Mesenchymal stem cell (in vitro differentiated cells and primary cell): ENCODE measurements at regions not wholly inside any gene's neighbourhood (a gene's known extent, or its start where the extent isn't known, plus 50 kb on each side); places are given as distances from the start of the nearest gene placed in this dataset.

Experiments
- DNase-seq: peaks from one replicate; pipeline ENCODE4 v3.0.0-alpha.2; 2013
- H2AFZ ChIP-seq: one replicate; pipeline ENCODE4 v1.6.1; 2013; ENCODE audit warnings: low read depth, mild to moderate bottlenecking, control low read depth, inconsistent platforms, low read length, moderate library complexity
- H2AK5ac ChIP-seq: 2 replicates; pipeline ENCODE4 v1.6.1; 2013; ENCODE audit warnings: low read length, moderate library complexity, mild to moderate bottlenecking, inconsistent platforms; ENCODE audit not compliant: severe bottlenecking
- H2BK120ac ChIP-seq: one replicate; pipeline ENCODE4 v1.6.1; 2013; ENCODE audit warnings: low read depth, mild to moderate bottlenecking, inconsistent platforms, low read length, moderate library complexity
- H2BK12ac ChIP-seq, 2 experiments: one replicate each; pipeline ENCODE4 v1.6.1; 2013; ENCODE audit warnings: inconsistent platforms in 2 of 2, low read length in 2 of 2, mild to moderate bottlenecking in 2 of 2, moderate library complexity in 2 of 2, control low read depth in 1 of 2
- H2BK15ac ChIP-seq: one replicate; pipeline ENCODE4 v1.6.1; 2013; ENCODE audit warnings: mild to moderate bottlenecking, low read depth, inconsistent platforms; ENCODE audit not compliant: poor library complexity, severe bottlenecking
- H2BK5ac ChIP-seq: 2 replicates; pipeline ENCODE4 v1.6.1; 2013; ENCODE audit warnings: low read depth, mild to moderate bottlenecking, low read length, control low read depth, inconsistent platforms; ENCODE audit not compliant: poor library complexity, severe bottlenecking
- H3K14ac ChIP-seq, 2 experiments: one replicate each; pipeline ENCODE4 v1.6.1; 2013; ENCODE audit warnings: inconsistent platforms in 2 of 2, low read length in 2 of 2, control low read depth in 1 of 2, mild to moderate bottlenecking in 1 of 2, moderate library complexity in 1 of 2
- H3K18ac ChIP-seq, 2 experiments: one replicate each; pipeline ENCODE4 v1.6.1; 2013; ENCODE audit warnings: inconsistent platforms in 2 of 2, low read length in 2 of 2, control low read depth in 1 of 2, low read depth in 1 of 2, mild to moderate bottlenecking in 1 of 2
- H3K23ac ChIP-seq, 2 experiments: one replicate each; pipeline ENCODE4 v1.6.1; 2013; ENCODE audit warnings: inconsistent platforms in 2 of 2, low read length in 2 of 2, mild to moderate bottlenecking in 2 of 2, moderate library complexity in 2 of 2, control low read depth in 1 of 2
- H3K27ac ChIP-seq: 2 replicates; pipeline ENCODE4 v1.5.1; 2013; ENCODE audit warnings: mild to moderate bottlenecking, moderate library complexity, low read length, control low read depth, inconsistent platforms; ENCODE audit not compliant: poor library complexity, severe bottlenecking
- H3K27me3 ChIP-seq, 2 experiments: 2 replicates each; pipeline versions ENCODE4 v1.6.1 to v1.7.0; 2013; ENCODE audit warnings: low read length in 2 of 2, mild to moderate bottlenecking in 2 of 2, moderate library complexity in 2 of 2, control low read depth in 1 of 2, inconsistent platforms in 1 of 2; ENCODE audit not compliant: control insufficient read depth in 1 of 2, insufficient read depth in 1 of 2
- H3K36me3 ChIP-seq, 2 experiments: 2 replicates each; pipeline versions ENCODE4 v1.6.1 to v1.7.0; 2013; ENCODE audit warnings: low read length in 2 of 2, control low read depth in 1 of 2, inconsistent platforms in 1 of 2, low read depth in 1 of 2, mild to moderate bottlenecking in 1 of 2; ENCODE audit not compliant: insufficient read depth in 2 of 2, control insufficient read depth in 1 of 2
- H3K4ac ChIP-seq, 2 experiments: one replicate each; pipeline ENCODE4 v1.6.1; 2013; ENCODE audit warnings: inconsistent platforms in 2 of 2, low read length in 2 of 2, mild to moderate bottlenecking in 2 of 2, moderate library complexity in 2 of 2, control low read depth in 1 of 2, low read depth in 1 of 2
- H3K4me1 ChIP-seq: 2 replicates; pipeline ENCODE4 v1.6.1; 2013; ENCODE audit warnings: low read depth, low read length, control low read depth; ENCODE audit not compliant: control insufficient read depth, insufficient read depth
- H3K4me2 ChIP-seq: 2 replicates; pipeline ENCODE4 v1.6.1; 2013; ENCODE audit warnings: low read length, mild to moderate bottlenecking, inconsistent platforms; ENCODE audit not compliant: poor library complexity, severe bottlenecking
- H3K4me3 ChIP-seq, 2 experiments: 2 replicates each; pipeline versions ENCODE4 v1.5.1 to v1.7.0; 2013; ENCODE audit warnings: low read length in 2 of 2, mild to moderate bottlenecking in 2 of 2, control low read depth in 1 of 2, low read depth in 1 of 2; ENCODE audit not compliant: insufficient read depth in 1 of 2
- H3K79me1 ChIP-seq: replicated peaks from 2 replicates; pipeline ENCODE4 v1.6.1; 2013; ENCODE audit warnings: mild to moderate bottlenecking, control low read depth, low read length, inconsistent platforms; ENCODE audit not compliant: poor library complexity, severe bottlenecking
- H3K9ac ChIP-seq: 2 replicates; pipeline ENCODE4 v1.7.0; 2013; ENCODE audit warnings: mild to moderate bottlenecking, low read length, moderate library complexity
- H3K9me3 ChIP-seq: 2 replicates; pipeline ENCODE4 v1.7.0; 2013; ENCODE audit warnings: mild to moderate bottlenecking, low read length; ENCODE audit not compliant: control insufficient read depth
- H4K8ac ChIP-seq: one replicate; pipeline ENCODE4 v1.6.1; 2013; ENCODE audit warnings: inconsistent platforms, mild to moderate bottlenecking, low read length, moderate library complexity
- H4K91ac ChIP-seq: one replicate; pipeline ENCODE4 v1.6.1; 2013; ENCODE audit warnings: mild to moderate bottlenecking, low read length, inconsistent platforms
- WGBS: methylation state at CpG from one replicate; pipeline ENCODE4 v1.1.7; 2013; ENCODE audit warnings: mixed read lengths; 5-methylcytosine and 5-hydroxymethylcytosine counted together

DNA sequence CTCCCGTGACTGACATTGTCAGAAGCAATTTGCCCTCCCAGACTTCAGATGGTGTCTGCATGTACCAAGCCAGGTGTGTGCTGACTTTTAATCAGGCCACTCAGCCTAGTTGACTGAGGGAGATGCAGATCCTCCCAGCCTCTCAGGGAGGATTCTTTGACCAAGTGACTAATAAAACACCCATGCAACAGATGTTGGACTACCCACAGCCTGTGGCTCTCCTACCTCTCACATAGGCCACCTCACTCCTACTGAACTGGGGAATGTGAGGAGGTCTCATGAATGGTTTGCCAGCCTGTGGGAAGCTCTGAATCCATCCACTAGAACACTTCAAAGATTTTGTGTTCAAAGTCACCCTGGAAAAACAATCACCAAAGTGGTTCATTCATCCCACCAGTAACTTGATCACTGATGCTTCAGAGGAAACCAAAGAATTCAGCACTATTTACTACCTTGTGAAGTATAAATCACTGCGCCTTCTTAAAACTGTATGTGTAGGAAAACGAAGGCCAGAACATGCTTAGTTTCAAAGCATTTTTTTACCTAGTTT, 80.1 kb downstream of the ESM1 start:
- no peak overlapping the region for H3K18ac ChIP-seq
- H3K27me3 ChIP-seq, result peaks cover 0 to 36% of the 10 kb centered on the region in 2 experiments
- no peak overlapping the region for H2AK5ac ChIP-seq
- H2BK5ac ChIP-seq, result no peak overlapping the region
- H2BK120ac ChIP-seq, result no peak overlapping the region
- no peak overlapping the region for H3K4me2 ChIP-seq
- no peak overlapping the region for H2AFZ ChIP-seq
- no peaks in the 10 kb centered on the region for H3K36me3 ChIP-seq
- H3K4ac ChIP-seq, result no peak overlapping the region
- H3K4me3 ChIP-seq, result no peak overlapping the region
- no peak overlapping the region for H2BK15ac ChIP-seq
- peaks cover 2% of the 10 kb centered on the region for H3K4me1 ChIP-seq
- WGBS, result 89% methylated on average over 3 of the region's 3 CpGs
- H3K23ac ChIP-seq, result no peak overlapping the region
- H4K8ac ChIP-seq, result no peak overlapping the region
- H4K91ac ChIP-seq, result no peak overlapping the region
- DNase-seq, result no peak
- H3K79me1 ChIP-seq, result no peaks in the 10 kb centered on the region
- no peak overlapping the region for H3K27ac ChIP-seq
- no peaks in the 10 kb centered on the region for H3K9me3 ChIP-seq
- peak overlapping the region; percentile 33 for H3K9ac ChIP-seq
- H2BK12ac ChIP-seq, result no peak overlapping the region
- no peak overlapping the region for H3K14ac ChIP-seq

- Histone ChIP-seq H2BK15ac (no peak overlapping the region), H2BK5ac (no peak overlapping the region), H3K4me2 (no peak overlapping the region), H3K18ac (no peak overlapping the region), H3K79me1 (no peaks in the 10 kb centered on the region), H3K4me3 (no peak overlapping the region), H3K4me1 (peaks cover 2% of the 10 kb centered on the region), H3K9me3 (no peaks in the 10 kb centered on the region), H4K91ac (no peak overlapping the region), H3K27me3 (peaks cover 0 to 45% of the 10 kb centered on the region in 2 experiments), H3K14ac (no peak overlapping the region), H3K23ac (no peak overlapping the region), H3K27ac (no peak overlapping the region), H2AK5ac (no peak overlapping the region), H2AFZ (no peak overlapping the region), H3K36me3 (no peaks in the 10 kb centered on the region), H4K8ac (no peak overlapping the region), H2BK120ac (no peak overlapping the region), H2BK12ac (no peak overlapping the region), H3K9ac (peak overlapping the region; percentile 13), H3K4ac (no peak overlapping the region)
- peak; percentile 65 for DNase-seq
- no CpG with 5 or more reads among the region's 2 CpGs for WGBS
Observed at GRCh38 chr5:54904425-54904824, 81.0 kb downstream of the ESM1 start.

DNA sequence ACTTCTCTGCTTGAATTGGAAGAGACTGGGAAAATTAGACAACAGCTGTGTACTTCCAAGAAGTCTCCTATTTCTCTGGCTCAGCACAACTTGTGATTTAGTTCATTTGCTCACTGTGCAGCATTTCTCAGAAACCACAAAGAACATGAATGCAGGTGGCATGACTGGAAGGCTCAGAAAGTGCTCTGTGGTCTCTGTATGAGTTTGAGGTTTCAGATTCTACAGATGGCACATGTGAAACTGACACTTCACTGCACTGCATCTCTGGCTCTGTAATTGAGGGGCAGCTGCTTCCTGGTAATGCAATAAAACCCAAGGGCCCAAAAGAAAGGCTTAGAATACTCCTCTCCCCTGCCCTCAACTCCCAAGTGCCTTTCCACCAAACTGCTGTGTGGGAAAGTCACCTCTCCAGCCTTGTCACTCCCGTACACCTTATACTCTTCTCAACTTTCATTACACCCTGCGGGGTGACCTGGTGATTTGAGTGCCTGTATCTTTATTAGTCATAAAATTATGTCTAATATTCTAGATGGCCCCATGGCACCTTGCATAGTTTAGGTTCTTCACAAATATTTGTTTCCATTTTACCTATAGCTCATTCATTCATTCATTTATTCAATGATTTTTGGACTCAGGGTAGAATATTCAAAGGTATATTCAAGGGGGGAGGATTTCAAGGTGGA, 82.5 kb downstream of the ESM1 start:
- H2AK5ac ChIP-seq, result no peak overlapping the region

GRCh38 chr5:54900984-54901725, 84.2 kb downstream of the ESM1 start:
- no peaks in the 10 kb centered on the region for H3K36me3 ChIP-seq
- no peak overlapping the region for H3K4me2 ChIP-seq
- no peak overlapping the region for H4K8ac ChIP-seq
- H3K79me1 ChIP-seq, result no peaks in the 10 kb centered on the region
- H3K27ac ChIP-seq, result no peak overlapping the region
- H4K91ac ChIP-seq, result no peak overlapping the region
- peak overlapping the region; percentile 76 for H3K9ac ChIP-seq
- no peaks in the 10 kb centered on the region for H3K9me3 ChIP-seq
- H3K4me1 ChIP-seq, result peaks cover 2% of the 10 kb centered on the region
- no peak overlapping the region for H2BK120ac ChIP-seq
- H3K18ac ChIP-seq, result peak overlapping the region in 1 of 2 experiments; percentile 49
- no peak overlapping the region for H3K23ac ChIP-seq
- peaks cover 0 to 68% of the 10 kb centered on the region in 2 experiments for H3K27me3 ChIP-seq
- peak; percentile 92 for DNase-seq
- H2AFZ ChIP-seq, result no peak overlapping the region
- no peak overlapping the region for H2BK5ac ChIP-seq
- H3K4me3 ChIP-seq, result peak overlapping the region in 1 of 2 experiments; percentile 53
- H3K4ac ChIP-seq, result no peak overlapping the region
- H2BK15ac ChIP-seq, result no peak overlapping the region
- 68% methylated on average over 11 of the region's 13 CpGs for WGBS
- no peak overlapping the region for H2AK5ac ChIP-seq
- H3K14ac ChIP-seq, result no peak overlapping the region
- peak overlapping the region in 1 of 2 experiments; percentile 6 for H2BK12ac ChIP-seq

More for the DNA sequence above, 82.5 kb downstream of the ESM1 start:
- Histone ChIP-seq H3K4ac (no peak overlapping the region), H3K4me2 (no peak overlapping the region), H4K91ac (no peak overlapping the region), H3K27me3 (peaks cover 0 to 54% of the 10 kb centered on the region in 2 experiments), H2BK120ac (no peak overlapping the region), H3K18ac (no peak overlapping the region), H4K8ac (no peak overlapping the region), H2AFZ (no peak overlapping the region), H2BK5ac (no peak overlapping the region), H3K14ac (no peak overlapping the region), H3K79me1 (no peaks in the 10 kb centered on the region), H3K4me1 (peaks cover 2% of the 10 kb centered on the region), H2BK15ac (no peak overlapping the region), H3K4me3 (peak overlapping the region in 1 of 2 experiments; percentile 2), H3K36me3 (no peaks in the 10 kb centered on the region), H3K9ac (peak overlapping the region; percentile 76), H3K23ac (no peak overlapping the region), H3K9me3 (no peaks in the 10 kb centered on the region), H2BK12ac (no peak overlapping the region), H3K27ac (no peak overlapping the region)
- peak; percentile 86 for DNase-seq
- 88% methylated on average over 2 of the region's 2 CpGs for WGBS
